HG03439 (cell line): ENCODE measurements at regions not wholly inside any gene's neighbourhood (a gene's known extent, or its start where the extent isn't known, plus 50 kb on each side); places are given as distances from the start of the nearest gene placed in this dataset.
A peak's percentile ranks its signal among the peaks of the same experiment; 100 is the strongest.

Source experiments
- ATAC-seq: cut with Tn5 transposase; IDR thresholded peaks from one replicate; pipeline ENCODE4 v1.9.1; 2021; ENCODE audit warnings: mild to moderate bottlenecking, moderate library complexity; ENCODE audit not compliant: unreplicated experiment

- ATAC-seq = no peak
These were observed 374.6 kb upstream of the CFAP20DC start for GRCh38 chr3:59424268-59425010.

- no peak for ATAC-seq
These were observed 373.9 kb upstream of the CFAP20DC start for GRCh38 chr3:59423707-59424106.

- no peak for ATAC-seq
These were observed 372.5 kb upstream of the CFAP20DC start for GRCh38 chr3:59422312-59422711.

GRCh38 chr3:59418836-59419235 is 369.0 kb upstream of the CFAP20DC start:
- no peak for ATAC-seq

GRCh38 chr3:59412516-59412915 is 362.7 kb upstream of the CFAP20DC start:
- no peak for ATAC-seq

GRCh38 chr3:59411694-59412093 is 361.9 kb upstream of the CFAP20DC start:
- no peak for ATAC-seq

GRCh38 chr3:59411186-59411585 is 361.4 kb upstream of the CFAP20DC start:
- no peak for ATAC-seq

- peak; percentile 51 for ATAC-seq
These were observed 358.3 kb upstream of the CFAP20DC start for GRCh38 chr3:59408047-59408624.

GRCh38 chr3:59407425-59407824 is 357.6 kb upstream of the CFAP20DC start:
- ATAC-seq = no peak

GRCh38 chr3:59406943-59407342 is 357.1 kb upstream of the CFAP20DC start:
- peak; percentile 83 for ATAC-seq

- no peak for ATAC-seq
These were observed 355.0 kb upstream of the CFAP20DC start for GRCh38 chr3:59404851-59405250.

- ATAC-seq = no peak
These were observed 354.2 kb upstream of the CFAP20DC start for GRCh38 chr3:59404064-59404463.

- no peak for ATAC-seq
These were observed 352.1 kb upstream of the CFAP20DC start for GRCh38 chr3:59401924-59402323.

GRCh38 chr3:59392116-59392515 is 342.3 kb upstream of the CFAP20DC start:
- ATAC-seq = no peak

- no peak for ATAC-seq
These were observed 341.3 kb upstream of the CFAP20DC start for GRCh38 chr3:59391131-59391530.

GRCh38 chr3:59388555-59389270 is 338.9 kb upstream of the CFAP20DC start:
- ATAC-seq = peak; percentile 51

GRCh38 chr3:59386165-59386564 is 336.3 kb upstream of the CFAP20DC start:
- peak; percentile 80 for ATAC-seq

GRCh38 chr3:59385547-59385946 is 335.7 kb upstream of the CFAP20DC start:
- ATAC-seq = no peak

- peak; percentile 41 for ATAC-seq
These were observed 331.5 kb upstream of the CFAP20DC start for GRCh38 chr3:59381282-59381681.

GRCh38 chr3:59380146-59380545 is 330.3 kb upstream of the CFAP20DC start:
- no peak for ATAC-seq

GRCh38 chr3:59374818-59375211 is 325.0 kb upstream of the CFAP20DC start:
- peak; percentile 99 for ATAC-seq
